ENCODE measurements at regions not wholly inside any gene's neighbourhood (a gene's known extent, or its start where the extent isn't known, plus 50 kb on each side); places are given as distances from the start of the nearest gene placed in this dataset.

- no peak overlapping the region for H3K4me3 ChIP-seq (replicated peaks in 1 of 2; ENCODE audit: low read depth in 1 of 2, low read length in 2 of 2)
- RAD21 ChIA-PET (ENCODE audit: low non-redundant PET in 1 of 2, low total read pairs in 2 of 2, uncharacterized antibody in 2 of 2, unreplicated experiment in 2 of 2), result no interaction called here
- CTCF ChIA-PET, result no interaction called here
- H3K9me3 ChIP-seq (ENCODE audit: control insufficient read depth in 1 of 2, insufficient read depth in 1 of 2, low read depth in 1 of 2, low read length in 2 of 2), result no peaks in the 10 kb centered on the region
- H3K27me3 ChIP-seq (ENCODE audit: insufficient read depth, low read length), result no peaks in the 10 kb centered on the region
- H3K9me2 ChIP-seq (ENCODE audit: insufficient read depth), result no peaks in the 10 kb centered on the region
- H3K4me1 ChIP-seq (ENCODE audit: control insufficient read depth in 1 of 2, insufficient read depth in 2 of 2, low read length in 2 of 2), result no peaks in the 10 kb centered on the region
- H3K27ac ChIP-seq (ENCODE audit: low read depth, low read length), result no peak overlapping the region
- TF ChIP-seq EZH2 (IDR thresholded peaks at IDR 0.05), result no peak
- no peak for TF ChIP-seq SRF (IDR thresholded peaks at IDR 0.05; ENCODE audit: low read depth)
- TF ChIP-seq SIN3A (IDR thresholded peaks at IDR 0.05; ENCODE audit: low read depth), result no peak
- TF ChIP-seq ZFX (IDR thresholded peaks at IDR 0.05), result no peak
- TF ChIP-seq REST (IDR thresholded peaks at IDR 0.05; ENCODE audit: low read depth), result no peak
- intact Hi-C loops (cut with micrococcal nuclease), result no loop called here
- no peak overlapping the region for H3K4me2 ChIP-seq (ENCODE audit: low read length)
- POLR2A ChIA-PET, result no interaction called here
- ATAC-seq (no peak), DNase-seq (ENCODE audit: low read depth, low spot score) (no peak)
- H3K9ac ChIP-seq (ENCODE audit: low read length), result no peak overlapping the region
- no peaks in the 10 kb centered on the region for H3K36me3 ChIP-seq (ENCODE audit: control insufficient read depth in 1 of 2, insufficient read depth in 2 of 2, low read length in 2 of 2)
- H4K20me1 ChIP-seq (ENCODE audit: insufficient read depth), result no peaks in the 10 kb centered on the region
- H3K79me2 ChIP-seq (ENCODE audit: insufficient read depth, low read length), result no peaks in the 10 kb centered on the region
- no TSS peak for BruUV-seq (replicated peaks)
- H2AFZ ChIP-seq (ENCODE audit: low read depth, low read length, poor library complexity, severe bottlenecking), result no peak overlapping the region
Measured at GRCh38 chrX:42541554-42541953, 236.4 kb downstream of the PPP1R2C start.

- ATAC-seq, result no peak
- no peaks in the 10 kb centered on the region for H3K36me3 ChIP-seq (ENCODE audit: control insufficient read depth in 1 of 2, insufficient read depth in 2 of 2, low read length in 2 of 2)
- no peak for DNase-seq (ENCODE audit: low read depth, low spot score)
- no peaks in the 10 kb centered on the region for H3K9me3 ChIP-seq (ENCODE audit: control insufficient read depth in 1 of 2, insufficient read depth in 1 of 2, low read depth in 1 of 2, low read length in 2 of 2)
- no peaks in the 10 kb centered on the region for H4K20me1 ChIP-seq (ENCODE audit: insufficient read depth)
- no peaks in the 10 kb centered on the region for H3K4me1 ChIP-seq (ENCODE audit: control insufficient read depth in 1 of 2, insufficient read depth in 2 of 2, low read length in 2 of 2)
- no peak overlapping the region for H3K9ac ChIP-seq (ENCODE audit: low read length)
- no TSS peak for BruUV-seq (replicated peaks)
- intact Hi-C loops (cut with micrococcal nuclease), result no loop called here
- H3K79me2 ChIP-seq (ENCODE audit: insufficient read depth, low read length), result no peaks in the 10 kb centered on the region
- no peak overlapping the region for H3K4me2 ChIP-seq (ENCODE audit: low read length)
- H3K9me2 ChIP-seq (ENCODE audit: insufficient read depth), result no peaks in the 10 kb centered on the region
- RAD21 ChIA-PET (ENCODE audit: low non-redundant PET in 1 of 2, low total read pairs in 2 of 2, uncharacterized antibody in 2 of 2, unreplicated experiment in 2 of 2), result no interaction called here
- no peak overlapping the region for H3K27ac ChIP-seq (ENCODE audit: low read depth, low read length)
- no peaks in the 10 kb centered on the region for H3K27me3 ChIP-seq (ENCODE audit: insufficient read depth, low read length)
- H2AFZ ChIP-seq (ENCODE audit: low read depth, low read length, poor library complexity, severe bottlenecking), result no peak overlapping the region
- CTCF ChIA-PET, result no interaction called here
- POLR2A ChIA-PET, result no interaction called here
- no peak overlapping the region for H3K4me3 ChIP-seq (replicated peaks in 1 of 2; ENCODE audit: low read depth in 1 of 2, low read length in 2 of 2)
- no peak for TF ChIP-seq ZNF274 (IDR thresholded peaks at IDR 0.05; ENCODE audit: low read depth, low read length)
- no peak for TF ChIP-seq MAX (IDR thresholded peaks at IDR 0.05)
- TF ChIP-seq POLR2A (IDR thresholded peaks at IDR 0.05; ENCODE audit: borderline replicate concordance, extremely low read depth, insufficient read depth, insufficient read length), result no peak
- no peak for TF ChIP-seq CTCF (IDR thresholded peaks at IDR 0.05 in 2 of 3, conservative IDR thresholded peaks at IDR 0.05 in 1 of 3; ENCODE audit: borderline replicate concordance in 1 of 3, insufficient read depth in 1 of 3, low read depth in 2 of 3, low read length in 2 of 3)
- no peak for TF ChIP-seq YY1 (IDR thresholded peaks at IDR 0.05; ENCODE audit: extremely low read depth, insufficient replicate concordance, low read depth, low read length)
- TF ChIP-seq ATF3 (IDR thresholded peaks at IDR 0.05), result no peak
- TF ChIP-seq ELF1 (IDR thresholded peaks at IDR 0.05; ENCODE audit: borderline replicate concordance, low read depth), result no peak
- TF ChIP-seq FOSL1 (IDR thresholded peaks at IDR 0.05; ENCODE audit: low read depth), result no peak
- TF ChIP-seq SP1 (IDR thresholded peaks at IDR 0.05; ENCODE audit: low read depth), result no peak
Measured at GRCh38 chrX:42540146-42540545, 237.8 kb downstream of the PPP1R2C start.
